GM23338 (cell line): ENCODE measurements at regions not wholly inside any gene's neighbourhood (a gene's known extent, or its start where the extent isn't known, plus 50 kb on each side); places are given as distances from the start of the nearest gene placed in this dataset.

ENCODE experiments used
- ATAC-seq: fragments of 200-7000 bp; cut with Tn5 transposase; 3 replicates; pipeline ENCODE4 v1.9.1; 2020
- DNase-seq: peaks from one replicate; pipeline ENCODE4 v3.0.0-alpha.2; 2015; ENCODE audit warnings: low spot score
- H2AFZ ChIP-seq: fragments of 200-600 bp; sonication (generic); 2 replicates; pipeline ENCODE4 v1.8.0; 2016; ENCODE audit warnings: antibody characterized with exemption, mild to moderate bottlenecking, moderate library complexity
- H3F3A ChIP-seq: fragments of 200-600 bp; sonication (generic); replicated peaks from 2 replicates; pipeline ENCODE4 v1.8.0; 2017; ENCODE audit warnings: antibody characterized with exemption, mixed run types, low read depth
- H3K27ac ChIP-seq: fragments of 200-600 bp; sonication (generic); 2 replicates; pipeline ENCODE4 v1.6.1; 2016; ENCODE audit warnings: low read depth
- H3K27me3 ChIP-seq: fragments of 200-600 bp; sonication (generic); 2 replicates; pipeline ENCODE4 v1.8.0; 2016; ENCODE audit warnings: mild to moderate bottlenecking, mixed run types, moderate library complexity; ENCODE audit not compliant: insufficient read depth
- H3K36me3 ChIP-seq: fragments of 200-600 bp; sonication (generic); 2 replicates; pipeline ENCODE4 v1.8.0; 2016; ENCODE audit warnings: mild to moderate bottlenecking; ENCODE audit not compliant: insufficient read depth
- H3K4me1 ChIP-seq: fragments of 200-600 bp; sonication (generic); 2 replicates; pipeline ENCODE4 v1.8.0; 2016; ENCODE audit warnings: mild to moderate bottlenecking, moderate library complexity; ENCODE audit not compliant: insufficient read depth
- H3K4me2 ChIP-seq: fragments of 200-600 bp; sonication (generic); 2 replicates; pipeline ENCODE4 v1.7.1; 2017; ENCODE audit warnings: mixed run types
- H3K4me3 ChIP-seq: fragments of 200-600 bp; sonication (generic); 2 replicates; pipeline ENCODE4 v1.6.1; 2016; ENCODE audit warnings: mixed run types
- H3K79me2 ChIP-seq: fragments of 200-600 bp; sonication (generic); replicated peaks from 2 replicates; pipeline ENCODE4 v1.8.0; 2017; ENCODE audit warnings: mild to moderate bottlenecking; ENCODE audit not compliant: insufficient read depth
- H3K9me2 ChIP-seq: fragments of 200-600 bp; sonication (generic); 2 replicates; pipeline ENCODE4 v1.8.0; 2017; ENCODE audit not compliant: insufficient read depth
- H4K20me1 ChIP-seq: fragments of 200-600 bp; sonication (generic); replicated peaks from 2 replicates; pipeline ENCODE4 v1.8.0; 2017; ENCODE audit warnings: mild to moderate bottlenecking; ENCODE audit not compliant: insufficient read depth
- H3K27ac Mint-ChIP-seq: 2 replicates; pipeline ENCODE4 v1.8.0; 2020; ENCODE audit warnings: inconsistent platforms, mild to moderate bottlenecking, moderate library complexity, mixed read lengths
- H3K27me3 Mint-ChIP-seq: 3 replicates; pipeline ENCODE4 v1.8.0; 2022; ENCODE audit warnings: low read depth, mild to moderate bottlenecking, moderate library complexity, mixed read lengths, inconsistent platforms; ENCODE audit not compliant: insufficient read depth, poor library complexity
- H3K36me3 Mint-ChIP-seq: 3 replicates; pipeline ENCODE4 v1.8.0; 2021; ENCODE audit warnings: low read depth, mild to moderate bottlenecking, inconsistent platforms, moderate library complexity, mixed read lengths
- H3K4me1 Mint-ChIP-seq: 3 replicates; pipeline ENCODE4 v1.8.0; 2020; ENCODE audit warnings: mild to moderate bottlenecking, inconsistent platforms, mixed read lengths
- H3K4me3 Mint-ChIP-seq: 3 replicates; pipeline ENCODE4 v1.8.0; 2021; ENCODE audit warnings: moderate library complexity, mild to moderate bottlenecking, inconsistent platforms, mixed read lengths
- H3K9me3 Mint-ChIP-seq: 3 replicates; pipeline ENCODE4 v1.8.0; 2020; ENCODE audit warnings: moderate library complexity, mild to moderate bottlenecking, inconsistent platforms, mixed read lengths
- CREB1 ChIP-seq: fragments of 250-450 bp; sonication (Bioruptor Pico); IDR thresholded peaks from 2 replicates; pipeline ENCODE4 v1.5.0; 2020; ENCODE audit warnings: low read depth, mild to moderate bottlenecking, moderate library complexity
- CTCF ChIP-seq, 2 experiments: fragments of 200-600 bp in 1 of 2; sonication (generic) in 1 of 2; conservative IDR thresholded peaks; 2 replicates each; pipeline versions ENCODE4 v1.5.1 to v1.6.1; 2016 to 2017; ENCODE audit warnings: antibody characterized with exemption in 2 of 2, low read depth in 2 of 2, mild to moderate bottlenecking in 2 of 2, moderate library complexity in 1 of 2
- EZH2 ChIP-seq: fragments of 200-600 bp; sonication (generic); IDR thresholded peaks from one replicate; pipeline ENCODE4 v1.8.0; 2017; ENCODE audit warnings: antibody characterized with exemption, mild to moderate bottlenecking, low read depth; ENCODE audit not compliant: unreplicated experiment
- EZH2phosphoT487 ChIP-seq: fragments of 200-600 bp; sonication (generic); IDR thresholded peaks from one replicate; pipeline ENCODE4 v1.8.1; 2018; ENCODE audit warnings: antibody characterized with exemption; ENCODE audit not compliant: unreplicated experiment
- JUNB ChIP-seq: IDR thresholded peaks from one replicate; pipeline ENCODE4 v1.6.1; 2016; ENCODE audit warnings: antibody characterized with exemption; ENCODE audit not compliant: unreplicated experiment
- NANOG ChIP-seq: IDR thresholded peaks from 2 replicates; pipeline ENCODE4 v1.6.1; 2016; ENCODE audit warnings: antibody characterized with exemption, borderline replicate concordance
- POLR2AphosphoS5 ChIP-seq: IDR thresholded peaks from 2 replicates; pipeline ENCODE4 v1.6.1; 2016; ENCODE audit warnings: antibody characterized with exemption, low read depth
- REST ChIP-seq: IDR thresholded peaks from one replicate; pipeline ENCODE4 v1.6.1; 2018; ENCODE audit warnings: antibody characterized with exemption; ENCODE audit not compliant: unreplicated experiment
- STAT1 ChIP-seq: IDR thresholded peaks from one replicate; pipeline ENCODE4 v1.6.1; 2016; ENCODE audit warnings: antibody characterized with exemption; ENCODE audit not compliant: unreplicated experiment
- ZNF114 ChIP-seq: fragments of 250-450 bp; sonication (Bioruptor Pico); IDR thresholded peaks from 2 replicates; pipeline ENCODE4 v1.5.0; 2020; ENCODE audit warnings: mild to moderate bottlenecking, moderate library complexity
- ZNF331 ChIP-seq: fragments of 250-450 bp; sonication (Bioruptor Pico); IDR thresholded peaks from 2 replicates; pipeline ENCODE4 v1.5.0; 2020; ENCODE audit warnings: low read depth, mild to moderate bottlenecking, moderate library complexity
- TF ChIP-seq, protein P1 (sequence below): fragments of 250-450 bp; sonication (Bioruptor Pico); IDR thresholded peaks from 2 replicates; pipeline ENCODE4 v1.5.0; 2020; ENCODE audit warnings: mild to moderate bottlenecking, moderate library complexity
- TF ChIP-seq, protein P2 (sequence below): IDR thresholded peaks from 2 replicates; pipeline ENCODE4 v1.6.1; 2016; ENCODE audit warnings: antibody characterized with exemption

- no peak overlapping the region for H3K27ac Mint-ChIP-seq
- Histone ChIP-seq H3K9me2 (no peaks in the 10 kb centered on the region), H3K4me1 (no peaks in the 10 kb centered on the region), H2AFZ (no peak overlapping the region), H4K20me1 (no peaks in the 10 kb centered on the region), H3F3A (no peaks in the 10 kb centered on the region), H3K4me2 (no peak overlapping the region), H3K27ac (no peak overlapping the region), H3K4me3 (no peak overlapping the region), H3K27me3 (no peaks in the 10 kb centered on the region), H3K79me2 (no peaks in the 10 kb centered on the region), H3K36me3 (no peaks in the 10 kb centered on the region)
- no peaks in the 10 kb centered on the region for H3K27me3 Mint-ChIP-seq
- H3K4me3 Mint-ChIP-seq = no peak overlapping the region
- ATAC-seq (no peak), DNase-seq (no peak)
- no peaks in the 10 kb centered on the region; the same call in 2 of the 3 replicates for H3K9me3 Mint-ChIP-seq
- H3K36me3 Mint-ChIP-seq = no peaks in the 10 kb centered on the region
- no peaks in the 10 kb centered on the region; the same call in 2 of the 3 replicates for H3K4me1 Mint-ChIP-seq
- no peak for TF ChIP-seq REST
- no peak for TF ChIP-seq JUNB
- TF ChIP-seq CREB1 = no peak
- TF ChIP-seq, protein P1, sequence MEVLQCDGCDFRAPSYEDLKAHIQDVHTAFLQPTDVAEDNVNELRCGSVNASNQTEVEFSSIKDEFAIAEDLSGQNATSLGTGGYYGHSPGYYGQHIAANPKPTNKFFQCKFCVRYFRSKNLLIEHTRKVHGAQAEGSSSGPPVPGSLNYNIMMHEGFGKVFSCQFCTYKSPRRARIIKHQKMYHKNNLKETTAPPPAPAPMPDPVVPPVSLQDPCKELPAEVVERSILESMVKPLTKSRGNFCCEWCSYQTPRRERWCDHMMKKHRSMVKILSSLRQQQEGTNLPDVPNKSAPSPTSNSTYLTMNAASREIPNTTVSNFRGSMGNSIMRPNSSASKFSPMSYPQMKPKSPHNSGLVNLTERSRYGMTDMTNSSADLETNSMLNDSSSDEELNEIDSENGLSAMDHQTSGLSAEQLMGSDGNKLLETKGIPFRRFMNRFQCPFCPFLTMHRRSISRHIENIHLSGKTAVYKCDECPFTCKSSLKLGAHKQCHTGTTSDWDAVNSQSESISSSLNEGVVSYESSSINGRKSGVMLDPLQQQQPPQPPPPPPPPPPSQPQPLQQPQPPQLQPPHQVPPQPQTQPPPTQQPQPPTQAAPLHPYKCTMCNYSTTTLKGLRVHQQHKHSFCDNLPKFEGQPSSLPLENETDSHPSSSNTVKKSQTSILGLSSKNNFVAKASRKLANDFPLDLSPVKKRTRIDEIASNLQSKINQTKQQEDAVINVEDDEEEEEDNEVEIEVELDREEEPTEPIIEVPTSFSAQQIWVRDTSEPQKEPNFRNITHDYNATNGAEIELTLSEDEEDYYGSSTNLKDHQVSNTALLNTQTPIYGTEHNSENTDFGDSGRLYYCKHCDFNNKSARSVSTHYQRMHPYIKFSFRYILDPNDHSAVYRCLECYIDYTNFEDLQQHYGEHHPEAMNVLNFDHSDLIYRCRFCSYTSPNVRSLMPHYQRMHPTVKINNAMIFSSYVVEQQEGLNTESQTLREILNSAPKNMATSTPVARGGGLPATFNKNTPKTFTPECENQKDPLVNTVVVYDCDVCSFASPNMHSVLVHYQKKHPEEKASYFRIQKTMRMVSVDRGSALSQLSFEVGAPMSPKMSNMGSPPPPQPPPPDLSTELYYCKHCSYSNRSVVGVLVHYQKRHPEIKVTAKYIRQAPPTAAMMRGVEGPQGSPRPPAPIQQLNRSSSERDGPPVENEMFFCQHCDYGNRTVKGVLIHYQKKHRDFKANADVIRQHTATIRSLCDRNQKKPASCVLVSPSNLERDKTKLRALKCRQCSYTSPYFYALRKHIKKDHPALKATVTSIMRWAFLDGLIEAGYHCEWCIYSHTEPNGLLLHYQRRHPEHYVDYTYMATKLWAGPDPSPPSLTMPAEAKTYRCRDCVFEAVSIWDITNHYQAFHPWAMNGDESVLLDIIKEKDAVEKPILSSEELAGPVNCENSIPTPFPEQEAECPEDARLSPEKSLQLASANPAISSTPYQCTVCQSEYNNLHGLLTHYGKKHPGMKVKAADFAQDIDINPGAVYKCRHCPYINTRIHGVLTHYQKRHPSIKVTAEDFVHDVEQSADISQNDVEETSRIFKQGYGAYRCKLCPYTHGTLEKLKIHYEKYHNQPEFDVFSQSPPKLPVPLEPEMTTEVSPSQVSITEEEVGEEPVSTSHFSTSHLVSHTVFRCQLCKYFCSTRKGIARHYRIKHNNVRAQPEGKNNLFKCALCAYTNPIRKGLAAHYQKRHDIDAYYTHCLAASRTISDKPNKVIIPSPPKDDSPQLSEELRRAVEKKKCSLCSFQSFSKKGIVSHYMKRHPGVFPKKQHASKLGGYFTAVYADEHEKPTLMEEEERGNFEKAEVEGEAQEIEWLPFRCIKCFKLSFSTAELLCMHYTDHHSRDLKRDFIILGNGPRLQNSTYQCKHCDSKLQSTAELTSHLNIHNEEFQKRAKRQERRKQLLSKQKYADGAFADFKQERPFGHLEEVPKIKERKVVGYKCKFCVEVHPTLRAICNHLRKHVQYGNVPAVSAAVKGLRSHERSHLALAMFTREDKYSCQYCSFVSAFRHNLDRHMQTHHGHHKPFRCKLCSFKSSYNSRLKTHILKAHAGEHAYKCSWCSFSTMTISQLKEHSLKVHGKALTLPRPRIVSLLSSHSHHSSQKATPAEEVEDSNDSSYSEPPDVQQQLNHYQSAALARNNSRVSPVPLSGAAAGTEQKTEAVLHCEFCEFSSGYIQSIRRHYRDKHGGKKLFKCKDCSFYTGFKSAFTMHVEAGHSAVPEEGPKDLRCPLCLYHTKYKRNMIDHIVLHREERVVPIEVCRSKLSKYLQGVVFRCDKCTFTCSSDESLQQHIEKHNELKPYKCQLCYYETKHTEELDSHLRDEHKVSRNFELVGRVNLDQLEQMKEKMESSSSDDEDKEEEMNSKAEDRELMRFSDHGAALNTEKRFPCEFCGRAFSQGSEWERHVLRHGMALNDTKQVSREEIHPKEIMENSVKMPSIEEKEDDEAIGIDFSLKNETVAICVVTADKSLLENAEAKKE (CRISPR knock-in tag) = no peak
- no peak for TF ChIP-seq CTCF (conservative IDR thresholded peaks at IDR 0.05; ENCODE audit: low read depth in 2 of 2)
- no peak for TF ChIP-seq ZNF331 (CRISPR knock-in tag)
- TF ChIP-seq, protein P2, sequence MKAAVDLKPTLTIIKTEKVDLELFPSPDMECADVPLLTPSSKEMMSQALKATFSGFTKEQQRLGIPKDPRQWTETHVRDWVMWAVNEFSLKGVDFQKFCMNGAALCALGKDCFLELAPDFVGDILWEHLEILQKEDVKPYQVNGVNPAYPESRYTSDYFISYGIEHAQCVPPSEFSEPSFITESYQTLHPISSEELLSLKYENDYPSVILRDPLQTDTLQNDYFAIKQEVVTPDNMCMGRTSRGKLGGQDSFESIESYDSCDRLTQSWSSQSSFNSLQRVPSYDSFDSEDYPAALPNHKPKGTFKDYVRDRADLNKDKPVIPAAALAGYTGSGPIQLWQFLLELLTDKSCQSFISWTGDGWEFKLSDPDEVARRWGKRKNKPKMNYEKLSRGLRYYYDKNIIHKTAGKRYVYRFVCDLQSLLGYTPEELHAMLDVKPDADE = no peak
- TF ChIP-seq ZNF114 = no peak
- no peak for TF ChIP-seq NANOG
- TF ChIP-seq EZH2 = no peak
- TF ChIP-seq EZH2phosphoT487 = no peak
- no peak for TF ChIP-seq POLR2AphosphoS5
- no peak for TF ChIP-seq STAT1
These were observed 149.5 kb downstream of the NAA11 start for GRCh38 chr4:79176351-79176750.
